ENCODE measurements at regions not wholly inside any gene's neighbourhood (a gene's known extent, or its start where the extent isn't known, plus 50 kb on each side); places are given as distances from the start of the nearest gene placed in this dataset.
"Not testable (repeated sequence)": the region's sequence is repeated elsewhere in the genome, so short reads cannot be mapped to it uniquely, and the experiment has no call there.

GRCh38 chr14:43116341-43116740 is 1390.7 kb downstream of the FSCB start:
- Histone ChIP-seq H3K36me3 (no peaks in the 10 kb centered on the region), H3K27ac (no peak overlapping the region), H3K27me3 (replicated peaks in 1 of 7) (no peaks in the 10 kb centered on the region), H3K4me1 (no peaks in the 10 kb centered on the region), H3K4me3 (no peak overlapping the region), H3K9me3 (peaks cover 0 to 29% (median 20%) of the 10 kb centered on the region in 8 donors)
- intact Hi-C loops (cut with DNase I; ENCODE audit: low total_unique reads): no loop called here
- TF ChIP-seq CTCF (IDR thresholded peaks at IDR 0.05 in 8 of 11, conservative IDR thresholded peaks at IDR 0.05 in 3 of 11) (no peak), POLR2AphosphoS5 (IDR thresholded peaks at IDR 0.05) (no peak), POLR2A (IDR thresholded peaks at IDR 0.05) (no peak)
- 70 to 82% (median 74%) methylated on average over 3 of the region's 3 CpGs for WGBS, 5 donors
- DNase-seq: no peak

DNA sequence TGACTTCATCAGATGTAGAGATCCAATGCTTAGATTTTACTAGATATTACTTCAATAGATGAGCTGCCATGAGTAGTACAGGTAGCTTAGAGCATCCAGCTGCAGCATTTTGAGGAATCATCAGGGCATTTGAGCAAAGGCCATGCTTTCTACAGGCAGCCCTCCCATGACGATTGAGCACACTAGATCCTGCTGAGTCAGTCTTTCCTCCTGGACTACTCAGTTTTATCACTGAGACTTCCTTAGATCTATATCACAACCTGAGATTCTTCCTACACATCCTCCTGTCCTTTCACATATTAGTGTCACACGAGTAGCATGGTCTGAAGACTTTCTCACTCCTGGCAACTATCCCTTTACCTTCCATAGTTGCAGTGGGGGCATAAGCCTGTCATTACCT is 1401.8 kb downstream of the FSCB start:
- no peak for TF ChIP-seq POLR2A (IDR thresholded peaks at IDR 0.05)
- no peak for TF ChIP-seq POLR2AphosphoS5 (IDR thresholded peaks at IDR 0.05)
- no peak for TF ChIP-seq CTCF (IDR thresholded peaks at IDR 0.05 in 8 of 11, conservative IDR thresholded peaks at IDR 0.05 in 3 of 11)
- Histone ChIP-seq H3K9me3 (peaks cover 0 to 2% (median 0%) of the 10 kb centered on the region in 8 donors), H3K4me1 (no peaks in the 10 kb centered on the region), H3K36me3 (no peaks in the 10 kb centered on the region), H3K27me3 (replicated peaks in 1 of 7) (no peaks in the 10 kb centered on the region), H3K27ac (no peak overlapping the region), H3K4me3 (no peak overlapping the region)
- intact Hi-C loops (cut with DNase I; ENCODE audit: low total_unique reads): no loop called here
- no peak for DNase-seq
- 40 to 69% (median 52%) methylated on average over 2 of the region's 2 CpGs for WGBS, 5 donors

DNA sequence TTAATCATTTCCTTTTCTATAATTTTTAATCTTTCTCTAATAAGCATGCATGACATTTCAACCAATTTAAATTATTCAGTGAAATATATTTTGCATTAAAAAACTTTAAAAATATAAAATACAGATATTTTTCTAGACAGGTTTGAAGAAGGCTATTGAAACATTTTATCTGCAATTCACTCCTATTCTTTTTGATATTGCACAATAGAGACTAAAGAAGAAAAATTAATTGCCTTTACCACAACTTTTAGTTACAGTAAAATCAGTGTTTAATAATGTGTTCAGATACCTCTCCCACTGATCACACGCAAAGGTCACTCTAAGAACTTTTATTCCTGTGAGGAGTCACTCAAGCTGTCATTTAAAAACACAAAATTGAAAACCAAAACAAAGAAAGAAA is 1416.7 kb downstream of the FSCB start:
- TF ChIP-seq POLR2AphosphoS5 (IDR thresholded peaks at IDR 0.05) (no peak), POLR2A (IDR thresholded peaks at IDR 0.05) (no peak), CTCF (IDR thresholded peaks at IDR 0.05 in 8 of 11, conservative IDR thresholded peaks at IDR 0.05 in 3 of 11) (no peak)
- intact Hi-C loops (cut with DNase I; ENCODE audit: low total_unique reads): no loop called here
- 81 to 89% (median 88%) methylated on average over 1 of the region's 1 CpG for WGBS, 5 donors
- no peak for DNase-seq
- Histone ChIP-seq H3K9me3 (no peaks in the 10 kb centered on the region), H3K27me3 (replicated peaks in 1 of 7) (no peaks in the 10 kb centered on the region), H3K4me1 (no peaks in the 10 kb centered on the region), H3K4me3 (no peak overlapping the region), H3K27ac (no peak overlapping the region), H3K36me3 (no peaks in the 10 kb centered on the region)

DNA sequence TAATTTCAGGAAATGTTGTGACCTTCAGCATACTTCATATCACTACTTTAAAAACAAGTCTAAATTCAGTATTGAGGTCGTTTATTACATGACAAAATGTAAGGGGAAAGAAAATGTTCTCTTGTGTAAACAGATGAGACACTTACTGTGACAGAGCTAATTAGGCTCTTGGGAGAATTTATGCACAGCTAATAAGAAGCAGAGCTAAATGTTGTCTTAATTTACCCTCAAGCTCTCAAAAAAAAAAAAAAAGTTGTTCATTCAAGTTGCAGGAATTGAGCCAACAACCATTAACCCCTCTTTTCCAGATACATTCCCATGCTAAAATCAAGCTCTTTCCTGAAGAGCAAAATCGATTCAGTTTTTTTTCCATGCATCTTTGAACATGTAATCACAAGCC is 1419.4 kb downstream of the FSCB start:
- intact Hi-C loops (cut with DNase I; ENCODE audit: low total_unique reads): no loop called here
- Histone ChIP-seq H3K4me3 (no peak overlapping the region), H3K36me3 (no peaks in the 10 kb centered on the region), H3K4me1 (no peaks in the 10 kb centered on the region), H3K9me3 (peaks cover 0 to 9% (median 5%) of the 10 kb centered on the region in 8 donors), H3K27ac (no peak overlapping the region), H3K27me3 (replicated peaks in 1 of 7) (no peaks in the 10 kb centered on the region)
- TF ChIP-seq POLR2AphosphoS5 (IDR thresholded peaks at IDR 0.05): no peak
- DNase-seq: no peak
- WGBS, 5 donors: 35 to 55% (median 47%) methylated on average over 2 of the region's 2 CpGs

DNA sequence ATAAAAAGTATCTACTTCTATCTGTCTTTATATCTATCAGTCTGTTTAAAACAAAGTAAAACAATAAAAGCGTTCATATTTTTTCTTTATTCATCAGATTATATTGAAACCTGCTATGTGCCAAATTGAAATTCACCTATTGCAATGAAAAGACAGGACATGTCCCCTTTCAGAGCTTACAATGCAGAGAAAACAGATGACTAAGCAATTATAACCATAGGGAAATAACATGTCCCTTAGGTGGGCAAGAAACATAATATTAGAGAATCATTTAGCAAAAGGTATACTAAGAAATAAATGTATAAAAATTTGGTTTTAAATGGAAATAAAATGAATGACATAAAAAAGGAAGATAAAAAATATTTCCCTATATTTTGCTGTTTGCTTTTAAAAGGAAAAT is 1421.3 kb downstream of the FSCB start:
- Histone ChIP-seq H3K4me1 (no peaks in the 10 kb centered on the region), H3K36me3 (no peaks in the 10 kb centered on the region), H3K27ac (no peak overlapping the region), H3K9me3 (peaks cover 0 to 14% (median 5%) of the 10 kb centered on the region in 8 donors), H3K4me3 (no peak overlapping the region), H3K27me3 (replicated peaks in 1 of 7) (no peaks in the 10 kb centered on the region)
- intact Hi-C loops (cut with DNase I; ENCODE audit: low total_unique reads): no loop called here
- 75 to 96% (median 83%) methylated on average over 1 of the region's 1 CpG for WGBS, 5 donors
- TF ChIP-seq POLR2A (IDR thresholded peaks at IDR 0.05): no peak
- no peak for TF ChIP-seq CTCF (IDR thresholded peaks at IDR 0.05 in 8 of 11, conservative IDR thresholded peaks at IDR 0.05 in 3 of 11)
- TF ChIP-seq POLR2AphosphoS5 (IDR thresholded peaks at IDR 0.05): no peak
- no peak for DNase-seq

- H3K36me3 ChIP-seq; H3K4me1 ChIP-seq; H3K4me3 ChIP-seq; H3K27ac ChIP-seq; H3K27me3 ChIP-seq (replicated peaks in 1 of 7); intact Hi-C loops (cut with DNase I; ENCODE audit: low total_unique reads); H3K9me3 ChIP-seq; DNase-seq: not testable (repeated sequence)
- WGBS, 5 donors: 76 to 83% (median 81%) methylated on average over 1 to 2 of the region's 3 CpGs
Observed at GRCh38 chr14:43067372-43067771, 1439.7 kb downstream of the FSCB start.

All from spleen (tissue), 11 donors.